ENCODE measurements at regions not wholly inside any gene's neighbourhood (a gene's known extent, or its start where the extent isn't known, plus 50 kb on each side); places are given as distances from the start of the nearest gene placed in this dataset.

- Mint-ChIP-seq H3K27ac (no peak overlapping the region), H3K4me1 (ENCODE audit: low read depth) (no peaks in the 10 kb centered on the region), H3K36me3 (ENCODE audit: low read depth) (no peaks in the 10 kb centered on the region), H3K27me3 (ENCODE audit: low read depth) (no peaks in the 10 kb centered on the region), H3K4me3 (no peak overlapping the region), H3K9me3 (no peaks in the 10 kb centered on the region)
- DNase-seq (ENCODE audit: low spot score) = no peak
These were observed 228.1 kb upstream of the DAPK1 start for GRCh38 chr9:87269296-87270176.

GRCh38 chr9:87270221-87270847 lies 227.3 kb upstream of the DAPK1 start:
- peaks cover 3% of the 10 kb centered on the region for H3K27me3 Mint-ChIP-seq (ENCODE audit: low read depth)
- no peak overlapping the region for H3K4me3 Mint-ChIP-seq
- no peaks in the 10 kb centered on the region for H3K4me1 Mint-ChIP-seq (ENCODE audit: low read depth)
- DNase-seq (ENCODE audit: low spot score) = no peak
- H3K9me3 Mint-ChIP-seq = no peaks in the 10 kb centered on the region
- no peaks in the 10 kb centered on the region for H3K36me3 Mint-ChIP-seq (ENCODE audit: low read depth)
- H3K27ac Mint-ChIP-seq = no peak overlapping the region

- no peak overlapping the region for H3K4me3 Mint-ChIP-seq
- no peak for DNase-seq (ENCODE audit: low spot score)
- no peaks in the 10 kb centered on the region for H3K36me3 Mint-ChIP-seq (ENCODE audit: low read depth)
- H3K27ac Mint-ChIP-seq = no peak overlapping the region
- H3K4me1 Mint-ChIP-seq (ENCODE audit: low read depth) = no peaks in the 10 kb centered on the region
- no peaks in the 10 kb centered on the region for H3K9me3 Mint-ChIP-seq
- H3K27me3 Mint-ChIP-seq (ENCODE audit: low read depth) = peaks cover 4% of the 10 kb centered on the region
These were observed 226.8 kb upstream of the DAPK1 start for GRCh38 chr9:87270848-87271234.

- Mint-ChIP-seq H3K27ac (no peak overlapping the region), H3K36me3 (ENCODE audit: low read depth) (no peaks in the 10 kb centered on the region), H3K4me1 (ENCODE audit: low read depth) (peaks cover 4% of the 10 kb centered on the region), H3K4me3 (no peak overlapping the region), H3K9me3 (no peaks in the 10 kb centered on the region), H3K27me3 (ENCODE audit: low read depth) (peaks cover 4% of the 10 kb centered on the region)
- no peak for DNase-seq (ENCODE audit: low spot score)
These were observed 225.8 kb upstream of the DAPK1 start for GRCh38 chr9:87271696-87272477.

GRCh38 chr9:87275047-87275725 lies 222.5 kb upstream of the DAPK1 start:
- no peaks in the 10 kb centered on the region for H3K36me3 Mint-ChIP-seq (ENCODE audit: low read depth)
- no peak for DNase-seq (ENCODE audit: low spot score)
- H3K4me3 Mint-ChIP-seq = no peak overlapping the region
- peaks cover 8% of the 10 kb centered on the region for H3K4me1 Mint-ChIP-seq (ENCODE audit: low read depth)
- H3K27ac Mint-ChIP-seq = no peak overlapping the region
- no peaks in the 10 kb centered on the region for H3K9me3 Mint-ChIP-seq
- peaks cover 8% of the 10 kb centered on the region for H3K27me3 Mint-ChIP-seq (ENCODE audit: low read depth)

- Mint-ChIP-seq H3K4me3 (no peak overlapping the region), H3K27me3 (ENCODE audit: low read depth) (peaks cover 8% of the 10 kb centered on the region)
- DNase-seq (ENCODE audit: low spot score) = no peak
These were observed 221.3 kb upstream of the DAPK1 start for GRCh38 chr9:87276327-87276841.

GRCh38 chr9:87276851-87277261 lies 220.8 kb upstream of the DAPK1 start:
- Mint-ChIP-seq H3K4me1 (ENCODE audit: low read depth) (peaks cover 8% of the 10 kb centered on the region), H3K36me3 (ENCODE audit: low read depth) (no peaks in the 10 kb centered on the region), H3K27ac (no peak overlapping the region), H3K9me3 (no peaks in the 10 kb centered on the region), H3K4me3 (no peak overlapping the region), H3K27me3 (ENCODE audit: low read depth) (peaks cover 8% of the 10 kb centered on the region)
- no peak for DNase-seq (ENCODE audit: low spot score)

More at GRCh38 chr9:87276327-87276841, 221.3 kb upstream of the DAPK1 start:
- no peaks in the 10 kb centered on the region for H3K9me3 Mint-ChIP-seq
- peaks cover 8% of the 10 kb centered on the region for H3K4me1 Mint-ChIP-seq (ENCODE audit: low read depth)
- H3K27ac Mint-ChIP-seq = no peak overlapping the region
- H3K36me3 Mint-ChIP-seq (ENCODE audit: low read depth) = no peaks in the 10 kb centered on the region

GRCh38 chr9:87277346-87277745 lies 220.3 kb upstream of the DAPK1 start:
- H3K4me1 Mint-ChIP-seq (ENCODE audit: low read depth) = peaks cover 8% of the 10 kb centered on the region
- no peak overlapping the region for H3K27ac Mint-ChIP-seq
- DNase-seq (ENCODE audit: low spot score) = no peak
- no peak overlapping the region for H3K4me3 Mint-ChIP-seq
- H3K36me3 Mint-ChIP-seq (ENCODE audit: low read depth) = no peaks in the 10 kb centered on the region
- no peaks in the 10 kb centered on the region for H3K9me3 Mint-ChIP-seq
- peaks cover 8% of the 10 kb centered on the region for H3K27me3 Mint-ChIP-seq (ENCODE audit: low read depth)

GRCh38 chr9:87278971-87279733 lies 218.5 kb upstream of the DAPK1 start:
- Mint-ChIP-seq H3K9me3 (no peaks in the 10 kb centered on the region), H3K27me3 (ENCODE audit: low read depth) (peaks cover 12% of the 10 kb centered on the region), H3K27ac (no peak overlapping the region), H3K36me3 (ENCODE audit: low read depth) (no peaks in the 10 kb centered on the region), H3K4me3 (no peak overlapping the region), H3K4me1 (ENCODE audit: low read depth) (peaks cover 8% of the 10 kb centered on the region)
- DNase-seq (ENCODE audit: low spot score) = no peak

- no peak overlapping the region for H3K4me3 Mint-ChIP-seq
- H3K36me3 Mint-ChIP-seq (ENCODE audit: low read depth) = no peaks in the 10 kb centered on the region
- H3K4me1 Mint-ChIP-seq (ENCODE audit: low read depth) = peaks cover 8% of the 10 kb centered on the region
- H3K27me3 Mint-ChIP-seq (ENCODE audit: low read depth) = peaks cover 9% of the 10 kb centered on the region
- no peak overlapping the region for H3K27ac Mint-ChIP-seq
- no peak for DNase-seq (ENCODE audit: low spot score)
- H3K9me3 Mint-ChIP-seq = no peaks in the 10 kb centered on the region
These were observed 217.2 kb upstream of the DAPK1 start for GRCh38 chr9:87280421-87280820.

GRCh38 chr9:87282538-87282937 lies 215.1 kb upstream of the DAPK1 start:
- no peak overlapping the region for H3K27ac Mint-ChIP-seq
- no peak for DNase-seq (ENCODE audit: low spot score)
- H3K4me1 Mint-ChIP-seq (ENCODE audit: low read depth) = no peaks in the 10 kb centered on the region
- no peak overlapping the region for H3K4me3 Mint-ChIP-seq
- H3K36me3 Mint-ChIP-seq (ENCODE audit: low read depth) = no peaks in the 10 kb centered on the region
- no peaks in the 10 kb centered on the region for H3K9me3 Mint-ChIP-seq
- H3K27me3 Mint-ChIP-seq (ENCODE audit: low read depth) = peaks cover 8% of the 10 kb centered on the region

- no peak overlapping the region for H3K4me3 Mint-ChIP-seq
- no peaks in the 10 kb centered on the region for H3K9me3 Mint-ChIP-seq
- no peak overlapping the region for H3K27ac Mint-ChIP-seq
- DNase-seq (ENCODE audit: low spot score) = no peak
- no peaks in the 10 kb centered on the region for H3K4me1 Mint-ChIP-seq (ENCODE audit: low read depth)
- H3K36me3 Mint-ChIP-seq (ENCODE audit: low read depth) = no peaks in the 10 kb centered on the region
- peaks cover 8% of the 10 kb centered on the region for H3K27me3 Mint-ChIP-seq (ENCODE audit: low read depth)
These were observed 214.1 kb upstream of the DAPK1 start for GRCh38 chr9:87283585-87283984.

Data from T-helper 2 cell treated with Interferon-gamma antibody and Interleukin-4, amounts not matched to agents 5 μg/mL and 100 μg/mL, for 36 hours (primary cell).